GM12878 (cell line): ENCODE measurements at regions not wholly inside any gene's neighbourhood (a gene's known extent, or its start where the extent isn't known, plus 50 kb on each side); places are given as distances from the start of the nearest gene placed in this dataset.

Experiments used
- ATAC-seq: fragments of 200-7000 bp; cut with Tn5 transposase; 3 replicates; pipeline ENCODE4 v1.9.1; 2020; ENCODE audit warnings: mild to moderate bottlenecking, moderate library complexity
- BruUV-seq: library from RNA; stranded (reverse); fragments of 400-500 nt; replicated peaks from 2 replicates; lab custom pipeline; 2021; lab: Mats Ljungman, UMichigan
- CTCF ChIA-PET: fragments of 300-600 bp; sonication (Branson Sonifier 250); formaldehyde crosslinking; extraction: SDS; loops from one replicate; lab custom pipeline; 2021; ENCODE audit warnings: inconsistent platforms; lab: Yijun Ruan, JAX
- POLR2A ChIA-PET: fragments of 350-600 bp; formaldehyde crosslinking; extraction: SDS; loops from one replicate; lab custom pipeline; 2021; ENCODE audit warnings: inconsistent platforms; lab: Charles Lee
- RAD21 ChIA-PET: fragments of 300-600 bp; sonication (Branson Sonifier 250); formaldehyde crosslinking; loops from one replicate; lab custom pipeline; 2023; ENCODE audit warnings: antibody characterized with exemption; ENCODE audit not compliant: unreplicated experiment; lab: Charles Lee
- SMC1A ChIA-PET: fragments of 300-600 bp; sonication (Branson Sonifier 250); formaldehyde crosslinking; loops from one replicate; lab custom pipeline; 2023; ENCODE audit not compliant: unreplicated experiment, uncharacterized antibody; lab: Charles Lee
- DNase-seq: peaks from one replicate; pipeline ENCODE4 v3.0.0-alpha.2; 2011; ENCODE audit warnings: low read depth, low spot score
- FAIRE-seq: peaks from 3 replicates; lab custom pipeline; 2011; peaks lifted over from hg19 to GRCh38; lab: Jason Lieb, UNC
- H2AFZ ChIP-seq: 2 replicates; pipeline ENCODE4 v1.6.0; 2011; ENCODE audit warnings: low read depth, low read length, control low read depth; ENCODE audit not compliant: control insufficient read depth
- H3K27ac ChIP-seq: 2 replicates; pipeline ENCODE4 v1.5.1; 2011; ENCODE audit warnings: control low read depth; ENCODE audit not compliant: control insufficient read depth, insufficient read depth
- H3K27me3 ChIP-seq, 2 experiments: replicated peaks in 1 of 2; 2 replicates each; pipeline versions ENCODE4 v1.6.0 to v1.6.1; 2011; ENCODE audit warnings: low read length in 1 of 2; ENCODE audit not compliant: control insufficient read depth in 2 of 2, insufficient read depth in 2 of 2
- H3K36me3 ChIP-seq, 2 experiments: 2 replicates each; pipeline ENCODE4 v1.5.1; 2011; ENCODE audit warnings: low read length in 1 of 2; ENCODE audit not compliant: control insufficient read depth in 2 of 2, insufficient read depth in 2 of 2
- H3K4me1 ChIP-seq: 2 replicates; pipeline ENCODE4 v1.6.1; 2011; ENCODE audit warnings: mild to moderate bottlenecking, low read length, moderate library complexity, mixed read lengths; ENCODE audit not compliant: control insufficient read depth, insufficient read depth
- H3K4me2 ChIP-seq: 2 replicates; pipeline ENCODE4 v1.6.0; 2011; ENCODE audit warnings: control low read depth; ENCODE audit not compliant: control insufficient read depth, insufficient read depth
- H3K4me3 ChIP-seq: fragments of 200-600 bp; sonication (generic); 2 replicates; pipeline ENCODE4 v1.5.1; 2016
- H3K79me2 ChIP-seq: 2 replicates; pipeline ENCODE4 v1.6.0; 2011; ENCODE audit warnings: low read length; ENCODE audit not compliant: control insufficient read depth, insufficient read depth
- H3K9ac ChIP-seq: 2 replicates; pipeline ENCODE4 v1.8.0; 2011; ENCODE audit warnings: low read length, control low read depth, mixed read lengths; ENCODE audit not compliant: control insufficient read depth, insufficient read depth
- H3K9me3 ChIP-seq: replicated peaks from 3 replicates; pipeline ENCODE4 v1.5.1; 2011; ENCODE audit warnings: mild to moderate bottlenecking, low read length; ENCODE audit not compliant: control insufficient read depth, insufficient read depth
- H4K20me1 ChIP-seq: 2 replicates; pipeline ENCODE4 v1.6.0; 2011; ENCODE audit not compliant: control insufficient read depth, insufficient read depth
- CBFB ChIP-seq: IDR thresholded peaks from 2 replicates; pipeline ENCODE4 v1.6.1; 2016; ENCODE audit warnings: antibody characterized with exemption, low read depth
- CREM ChIP-seq: IDR thresholded peaks from 2 replicates; pipeline ENCODE4 v1.6.1; 2014; ENCODE audit warnings: antibody characterized with exemption, low read depth
- JUNB ChIP-seq: IDR thresholded peaks from 2 replicates; pipeline ENCODE4 v1.6.1; 2016; ENCODE audit warnings: antibody characterized with exemption, mild to moderate bottlenecking
- LARP7 ChIP-seq: fragments of 450-650 bp; IDR thresholded peaks from 2 replicates; pipeline ENCODE4 v1.6.1; 2017; ENCODE audit warnings: mild to moderate bottlenecking
- NRF1 ChIP-seq: conservative IDR thresholded peaks from 2 replicates; pipeline ENCODE4 v1.6.1; 2011; ENCODE audit warnings: mild to moderate bottlenecking, low read depth, low read length, improper control_type of control experiment
- POLR2A ChIP-seq: IDR thresholded peaks from 2 replicates; pipeline ENCODE4 v1.6.1; 2011; ENCODE audit warnings: low read depth, mild to moderate bottlenecking, low read length
- RB1 ChIP-seq: fragments of 450-650 bp; formaldehyde crosslinking; IDR thresholded peaks from 2 replicates; pipeline ENCODE4 v1.6.1; 2017; ENCODE audit warnings: mild to moderate bottlenecking, borderline replicate concordance
- REST ChIP-seq: IDR thresholded peaks from 2 replicates; pipeline ENCODE4 v1.6.1; 2012; ENCODE audit warnings: mild to moderate bottlenecking, low read depth, low read length
- RFX5 ChIP-seq: IDR thresholded peaks from 2 replicates; pipeline ENCODE4 v1.6.1; 2011; ENCODE audit warnings: low read depth, low read length, improper control_type of control experiment
- RUNX3 ChIP-seq: IDR thresholded peaks from 2 replicates; pipeline ENCODE4 v1.6.1; 2012; ENCODE audit warnings: low read length, inconsistent platforms
- SPI1 ChIP-seq: IDR thresholded peaks from 2 replicates; pipeline ENCODE4 v1.6.1; 2011; ENCODE audit warnings: low read depth, mild to moderate bottlenecking, low read length, moderate library complexity, borderline replicate concordance; ENCODE audit not compliant: insufficient read depth
- TARDBP ChIP-seq: IDR thresholded peaks from 2 replicates; pipeline ENCODE4 v1.6.1; 2016; ENCODE audit warnings: borderline replicate concordance
- TBL1XR1 ChIP-seq: IDR thresholded peaks from 2 replicates; pipeline ENCODE4 v1.6.1; 2012; ENCODE audit warnings: low read depth, low read length, improper control_type of control experiment
- ZNF384 ChIP-seq: IDR thresholded peaks from 2 replicates; pipeline ENCODE4 v1.6.1; 2012; ENCODE audit warnings: low read depth, mild to moderate bottlenecking, low read length, improper control_type of control experiment, borderline replicate concordance
- ZNF592 ChIP-seq: fragments of 450-650 bp; IDR thresholded peaks from 2 replicates; pipeline ENCODE4 v1.6.1; 2017; ENCODE audit warnings: mild to moderate bottlenecking, moderate library complexity
- ZZZ3 ChIP-seq: IDR thresholded peaks from 2 replicates; pipeline ENCODE4 v1.6.1; 2011; ENCODE audit warnings: low read depth; ENCODE audit not compliant: control insufficient read depth, insufficient read length
- WGBS: methylation state at CpG from one replicate; pipeline ENCODE4 v1.1.6; 2016; ENCODE audit warnings: low lambda C conversion rate; ENCODE audit not compliant: insufficient replicate concordance, insufficient coverage; ENCODE audit errors: missing lambda C conversion rate; 5-methylcytosine and 5-hydroxymethylcytosine counted together
- in situ Hi-C: fragments of 300-500 bp; cut with MboI; formaldehyde crosslinking; loops from 9 replicates; pipeline ENCODE4 v1.14.3; 2018; ENCODE audit warnings: mixed read lengths
- intact Hi-C: fragments of 100-400 bp; cut with micrococcal nuclease; formaldehyde crosslinking; loops from one replicate; pipeline ENCODE4 v1.14.2; 2022; ENCODE audit not compliant: unreplicated experiment

- ATAC-seq (peak; percentile 85), FAIRE-seq (peak; percentile 23), DNase-seq (peak; percentile 40)
- Histone ChIP-seq H3K27ac (no peak overlapping the region), H3K9me3 (no peaks in the 10 kb centered on the region; the same call in 1 of the 3 replicates), H3K4me3 (no peak overlapping the region), H4K20me1 (no peaks in the 10 kb centered on the region), H3K36me3 (no peaks in the 10 kb centered on the region), H3K4me1 (no peaks in the 10 kb centered on the region), H2AFZ (no peak overlapping the region), H3K27me3 (no peaks in the 10 kb centered on the region), H3K4me2 (no peak overlapping the region), H3K9ac (no peak overlapping the region), H3K79me2 (no peaks in the 10 kb centered on the region)
- WGBS, result 0% methylated on average over 1 of the region's 1 CpG
- CTCF ChIA-PET, result interaction anchor here (1.6 kb wide), 1 partner anchor 14 kb away, joined by 3 read pairs; no protein-coding TSS in a partner anchor
- no TSS peak for BruUV-seq
- in situ Hi-C loops, result no loop called here
- RAD21 ChIA-PET, result interaction anchor here (0.7 kb wide), 1 partner anchor 79 kb away, joined by 3 read pairs; no protein-coding TSS in a partner anchor
- intact Hi-C loops, result no loop called here
- POLR2A ChIA-PET, result interaction anchor here (0.7 kb wide), 1 partner anchor 24 kb away, joined by 5 read pairs; no protein-coding TSS in a partner anchor
- SMC1A ChIA-PET, result interaction anchor here (1.6 kb wide), 1 partner anchor 8 kb away, joined by 3 read pairs; no protein-coding TSS in a partner anchor
- no peak for TF ChIP-seq NRF1
- peak; percentile 64; the same call in 1 of the 2 replicates for TF ChIP-seq ZNF384
- TF ChIP-seq ZZZ3, result no peak
- TF ChIP-seq CBFB, result no peak
- TF ChIP-seq RFX5, result no peak
- no peak for TF ChIP-seq TARDBP
- peak; percentile 86 for TF ChIP-seq JUNB
- no peak for TF ChIP-seq POLR2A
- TF ChIP-seq RUNX3, result peak; percentile 45
- no peak for TF ChIP-seq SPI1
- no peak for TF ChIP-seq REST
- TF ChIP-seq LARP7, result no peak
- no peak for TF ChIP-seq RB1
- no peak for TF ChIP-seq ZNF592
- no peak for TF ChIP-seq TBL1XR1
- TF ChIP-seq CREM, result peak; percentile 10; the same call in 1 of the 2 replicates
Observed at GRCh38 chr9:87181670-87182069, 234.4 kb upstream of the GAS1 start.
